ENCODE measurements at regions not wholly inside any gene's neighbourhood (a gene's known extent, or its start where the extent isn't known, plus 50 kb on each side); places are given as distances from the start of the nearest gene placed in this dataset.

- DNase-seq: no peak
- Histone ChIP-seq H3K4me3 (no peak overlapping the region), H3K27me3 (no peaks in the 10 kb centered on the region), H3K36me3 (no peaks in the 10 kb centered on the region), H3K27ac (no peak overlapping the region), H3K9me3 (no peaks in the 10 kb centered on the region), H3K4me1 (no peaks in the 10 kb centered on the region)
- intact Hi-C loops (cut with DNase I; ENCODE audit: low total_unique reads): no loop called here
- TF ChIP-seq CTCF (IDR thresholded peaks at IDR 0.05) (no peak), POLR2A (IDR thresholded peaks at IDR 0.05) (no peak)
- in situ Hi-C loops (cut with MboI; ENCODE audit: low pct_ligation_motif_present in 1 of 4, low pct_unique_long_range_greater_than_20kb in 1 of 4, low sequenced_read_pairs in 3 of 4): no loop called here
These were observed 550.1 kb downstream of the TBC1D4 start for GRCh38 chr13:74931698-74932433.

GRCh38 chr13:74930402-74931165 lies 551.4 kb downstream of the TBC1D4 start:
- Histone ChIP-seq H3K9me3 (no peaks in the 10 kb centered on the region), H3K27me3 (no peaks in the 10 kb centered on the region), H3K36me3 (peaks cover 0 to 1% (median 0%) of the 10 kb centered on the region in 4 donors), H3K4me1 (no peaks in the 10 kb centered on the region), H3K4me3 (no peak overlapping the region), H3K27ac (no peak overlapping the region)
- no peak for DNase-seq
- intact Hi-C loops (cut with DNase I; ENCODE audit: low total_unique reads) (no loop called here), in situ Hi-C loops (cut with MboI; ENCODE audit: low pct_ligation_motif_present in 1 of 4, low pct_unique_long_range_greater_than_20kb in 1 of 4, low sequenced_read_pairs in 3 of 4) (no loop called here)
- TF ChIP-seq CTCF (IDR thresholded peaks at IDR 0.05) (no peak), POLR2AphosphoS5 (IDR thresholded peaks at IDR 0.05) (no peak), POLR2A (IDR thresholded peaks at IDR 0.05) (no peak), EP300 (IDR thresholded peaks at IDR 0.05; ENCODE audit: low read depth) (no peak)
- WGBS, 2 donors (ENCODE audit: low coverage in 1 of 2): 67 to 76% methylated on average over 3 of the region's 3 CpGs

GRCh38 chr13:74929436-74929835 lies 552.5 kb downstream of the TBC1D4 start:
- H3K27ac ChIP-seq: no peak overlapping the region
- H3K9me3 ChIP-seq: no peaks in the 10 kb centered on the region
- in situ Hi-C loops (cut with MboI; ENCODE audit: low pct_ligation_motif_present in 1 of 4, low pct_unique_long_range_greater_than_20kb in 1 of 4, low sequenced_read_pairs in 3 of 4): no loop called here
- WGBS, 2 donors (ENCODE audit: low coverage in 1 of 2): 52 to 61% methylated on average over 2 of the region's 2 CpGs
- no peak for DNase-seq
- no peak overlapping the region for H3K4me3 ChIP-seq
- H3K27me3 ChIP-seq: no peaks in the 10 kb centered on the region
- no peaks in the 10 kb centered on the region for H3K4me1 ChIP-seq
- intact Hi-C loops (cut with DNase I; ENCODE audit: low total_unique reads): no loop called here
- TF ChIP-seq CTCF (IDR thresholded peaks at IDR 0.05) (no peak), EP300 (IDR thresholded peaks at IDR 0.05; ENCODE audit: low read depth) (no peak), POLR2AphosphoS5 (IDR thresholded peaks at IDR 0.05) (no peak), POLR2A (IDR thresholded peaks at IDR 0.05) (no peak)
- peaks cover 0 to 1% (median 0%) of the 10 kb centered on the region in 4 donors for H3K36me3 ChIP-seq

- no peak overlapping the region for H3K27ac ChIP-seq
- WGBS, 2 donors (ENCODE audit: low coverage in 1 of 2): 0 to 60% methylated on average over 1 of the region's 1 CpG
- no peaks in the 10 kb centered on the region for H3K27me3 ChIP-seq
- H3K4me3 ChIP-seq: no peak overlapping the region
- no peaks in the 10 kb centered on the region for H3K4me1 ChIP-seq
- intact Hi-C loops (cut with DNase I; ENCODE audit: low total_unique reads) (no loop called here), in situ Hi-C loops (cut with MboI; ENCODE audit: low pct_ligation_motif_present in 1 of 4, low pct_unique_long_range_greater_than_20kb in 1 of 4, low sequenced_read_pairs in 3 of 4) (no loop called here)
- peaks cover 0 to 1% (median 0%) of the 10 kb centered on the region in 4 donors for H3K36me3 ChIP-seq
- DNase-seq: no peak
- no peaks in the 10 kb centered on the region for H3K9me3 ChIP-seq
- TF ChIP-seq CTCF (IDR thresholded peaks at IDR 0.05): no peak
- TF ChIP-seq EP300 (IDR thresholded peaks at IDR 0.05; ENCODE audit: low read depth): no peak
- no peak for TF ChIP-seq POLR2A (IDR thresholded peaks at IDR 0.05)
- no peak for TF ChIP-seq POLR2AphosphoS5 (IDR thresholded peaks at IDR 0.05)
These were observed 554.1 kb downstream of the TBC1D4 start for GRCh38 chr13:74927823-74928222.
